WTC11 (cell line): ENCODE measurements at regions not wholly inside any gene's neighbourhood (a gene's known extent, or its start where the extent isn't known, plus 50 kb on each side); places are given as distances from the start of the nearest gene placed in this dataset.

Source experiments
- ATAC-seq: fragments of 200-7000 bp; cut with Tn5 transposase; 2 replicates; pipeline ENCODE4 v1.10.0; 2021; ENCODE audit warnings: mild to moderate bottlenecking, moderate library complexity
- CTCF ChIA-PET: fragments of 300-600 bp; sonication (Branson Sonifier 250); formaldehyde crosslinking; loops from one replicate; lab custom pipeline; 2021; ENCODE audit warnings: antibody characterized with exemption; lab: Charles Lee
- POLR2A ChIA-PET: fragments of 350-600 bp; sonication (Branson Sonifier 250); formaldehyde crosslinking; loops from one replicate; lab custom pipeline; 2021; ENCODE audit warnings: antibody characterized with exemption; lab: Charles Lee
- DNase-seq: peaks from one replicate; pipeline ENCODE4 v3.0.0; 2021; ENCODE audit warnings: low spot score
- H3K27ac Mint-ChIP-seq: 2 replicates; pipeline ENCODE4 v1.8.0; 2021; ENCODE audit warnings: mixed read lengths
- H3K27me3 Mint-ChIP-seq: 2 replicates; pipeline ENCODE4 v1.8.0; 2021; ENCODE audit warnings: low read depth, mild to moderate bottlenecking, moderate library complexity, mixed read lengths
- H3K36me3 Mint-ChIP-seq: 2 replicates; pipeline ENCODE4 v1.8.0; 2021; ENCODE audit warnings: mixed read lengths
- H3K4me1 Mint-ChIP-seq: 2 replicates; pipeline ENCODE4 v1.8.0; 2022; ENCODE audit warnings: mixed read lengths
- H3K4me3 Mint-ChIP-seq: 2 replicates; pipeline ENCODE4 v1.8.0; 2021; ENCODE audit warnings: mild to moderate bottlenecking, moderate library complexity, mixed read lengths
- H3K9me3 Mint-ChIP-seq: 2 replicates; pipeline ENCODE4 v1.8.0; 2021; ENCODE audit warnings: mixed read lengths
- ATF1 ChIP-seq: sonication (generic); formaldehyde crosslinking; IDR thresholded peaks from 2 replicates; pipeline ENCODE4 v1.8.1; 2023; ENCODE audit warnings: mild to moderate bottlenecking, moderate library complexity, missing genetic modification reagents
- CREM ChIP-seq: sonication (generic); formaldehyde crosslinking; IDR thresholded peaks from 2 replicates; pipeline ENCODE4 v1.8.1; 2022; ENCODE audit warnings: mild to moderate bottlenecking, missing genetic modification reagents, moderate library complexity
- ELF4 ChIP-seq: sonication (generic); formaldehyde crosslinking; IDR thresholded peaks from 2 replicates; pipeline ENCODE4 v1.8.1; 2022; ENCODE audit warnings: low read depth, mild to moderate bottlenecking, moderate library complexity, missing genetic modification reagents
- FOXK1 ChIP-seq: sonication (generic); formaldehyde crosslinking; IDR thresholded peaks from 2 replicates; pipeline ENCODE4 v1.8.0; 2022; ENCODE audit warnings: mild to moderate bottlenecking, moderate library complexity, missing genetic modification reagents
- GABPB1 ChIP-seq: sonication (generic); formaldehyde crosslinking; IDR thresholded peaks from 2 replicates; pipeline ENCODE4 v1.8.1; 2023; ENCODE audit warnings: mild to moderate bottlenecking, missing genetic modification reagents
- HMGA2 ChIP-seq: fragments of 250-450 bp; sonication (Bioruptor Pico); IDR thresholded peaks from 2 replicates; pipeline ENCODE4 v1.4.0; 2021; ENCODE audit warnings: mild to moderate bottlenecking, moderate library complexity
- JAZF1 ChIP-seq: fragments of 250-450 bp; sonication (Bioruptor Pico); IDR thresholded peaks from 2 replicates; pipeline ENCODE4 v1.9.0; 2021; ENCODE audit warnings: moderate library complexity, mild to moderate bottlenecking, inconsistent platforms
- PRRX2 ChIP-seq: fragments of 250-450 bp; sonication (Bioruptor Pico); IDR thresholded peaks from 2 replicates; pipeline ENCODE4 v1.8.0; 2021; ENCODE audit warnings: mild to moderate bottlenecking
- RELA ChIP-seq: sonication (generic); formaldehyde crosslinking; IDR thresholded peaks from 2 replicates; pipeline ENCODE4 v1.8.1; 2022; ENCODE audit warnings: missing genetic modification reagents, mild to moderate bottlenecking, borderline replicate concordance
- SMAD4 ChIP-seq: sonication (generic); formaldehyde crosslinking; IDR thresholded peaks from 2 replicates; pipeline ENCODE4 v1.8.0; 2022; ENCODE audit warnings: mild to moderate bottlenecking, missing genetic modification reagents
- SP1 ChIP-seq: sonication (generic); formaldehyde crosslinking; conservative IDR thresholded peaks from 2 replicates; pipeline ENCODE4 v1.8.1; 2022; ENCODE audit warnings: missing genetic modification reagents
- TEAD4 ChIP-seq: sonication (generic); formaldehyde crosslinking; IDR thresholded peaks from 2 replicates; pipeline ENCODE4 v1.8.0; 2022; ENCODE audit warnings: mild to moderate bottlenecking, missing genetic modification reagents
- ZNF232 ChIP-seq: sonication (generic); formaldehyde crosslinking; IDR thresholded peaks from 2 replicates; pipeline ENCODE4 v1.8.0; 2022; ENCODE audit warnings: mild to moderate bottlenecking, missing genetic modification reagents
- ZNF671 ChIP-seq: fragments of 250-450 bp; sonication (Bioruptor Pico); IDR thresholded peaks from 2 replicates; pipeline ENCODE4 v1.8.0; 2021; ENCODE audit warnings: mild to moderate bottlenecking
- TF ChIP-seq, protein P1 (sequence below): sonication (generic); formaldehyde crosslinking; conservative IDR thresholded peaks from 2 replicates; pipeline ENCODE4 v1.8.1; 2022; ENCODE audit warnings: mild to moderate bottlenecking, missing genetic modification reagents
- TF ChIP-seq, protein P2 (sequence below): sonication (generic); formaldehyde crosslinking; IDR thresholded peaks from 2 replicates; pipeline ENCODE4 v1.8.1; 2023; ENCODE audit warnings: mild to moderate bottlenecking, missing genetic modification reagents, borderline replicate concordance
- TF ChIP-seq, protein P3 (sequence below): fragments of 250-450 bp; sonication (Bioruptor Pico); IDR thresholded peaks from 2 replicates; pipeline ENCODE4 v1.9.0; 2021; ENCODE audit warnings: mild to moderate bottlenecking
- TF ChIP-seq, protein P4 (sequence below): sonication (generic); formaldehyde crosslinking; IDR thresholded peaks from 2 replicates; pipeline ENCODE4 v1.8.0; 2022; ENCODE audit warnings: mild to moderate bottlenecking, missing genetic modification reagents
- TF ChIP-seq, protein P5 (sequence below): sonication (generic); formaldehyde crosslinking; IDR thresholded peaks from 2 replicates; pipeline ENCODE4 v1.8.0; 2023; ENCODE audit warnings: mild to moderate bottlenecking, missing genetic modification reagents
- TF ChIP-seq, protein P6 (sequence below): fragments of 250-450 bp; sonication (Bioruptor Pico); IDR thresholded peaks from 2 replicates; pipeline ENCODE4 v1.9.0; 2021; ENCODE audit warnings: mild to moderate bottlenecking
- TF ChIP-seq, protein P7 (sequence below): sonication (generic); formaldehyde crosslinking; IDR thresholded peaks from 2 replicates; pipeline ENCODE4 v1.8.1; 2022; ENCODE audit warnings: low read depth, missing genetic modification reagents, borderline replicate concordance

DNA sequence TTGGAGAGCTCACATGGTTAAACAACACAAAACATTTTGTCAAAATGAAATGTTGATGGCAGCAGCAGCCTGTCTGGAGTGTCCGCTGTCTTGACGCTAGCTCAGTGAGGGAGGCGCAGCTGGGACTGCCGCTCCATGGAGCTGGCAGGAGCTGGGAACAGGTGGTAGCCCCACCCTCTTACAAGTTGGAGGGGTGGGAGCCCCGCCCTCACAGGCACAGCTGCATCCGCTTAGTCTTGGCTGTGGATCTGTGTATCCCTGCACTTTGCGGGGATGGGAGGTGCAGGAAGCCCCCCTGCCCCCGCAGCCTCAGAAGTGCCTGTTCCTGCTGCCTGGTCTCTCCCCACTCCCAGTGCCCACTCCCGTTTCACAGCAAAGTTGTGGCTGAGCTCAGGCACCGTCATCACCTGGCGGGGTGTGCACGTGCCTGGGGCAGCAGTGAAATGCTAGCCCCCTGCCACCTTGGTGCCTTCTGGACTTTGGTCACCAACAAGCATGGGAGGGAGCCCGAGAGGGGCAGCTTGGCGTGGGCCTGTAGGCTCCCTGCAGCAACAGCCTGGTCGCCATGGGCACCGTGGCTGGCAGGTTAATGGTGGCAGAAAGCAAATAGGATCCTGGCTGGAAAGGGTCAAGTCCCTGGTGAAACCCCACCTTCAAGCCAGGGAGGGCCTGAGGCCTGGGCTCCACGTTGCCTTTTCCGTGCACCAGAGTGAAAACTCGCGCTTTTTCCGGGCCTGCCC is 53.8 kb upstream of the CADM2 start:
- H3K4me1 Mint-ChIP-seq: no peaks in the 10 kb centered on the region
- POLR2A ChIA-PET: no interaction called here
- TF ChIP-seq, protein P1, sequence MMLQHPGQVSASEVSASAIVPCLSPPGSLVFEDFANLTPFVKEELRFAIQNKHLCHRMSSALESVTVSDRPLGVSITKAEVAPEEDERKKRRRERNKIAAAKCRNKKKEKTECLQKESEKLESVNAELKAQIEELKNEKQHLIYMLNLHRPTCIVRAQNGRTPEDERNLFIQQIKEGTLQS (CRISPR knock-in tag): no peak
- TF ChIP-seq PRRX2 (no peak), CREM (no peak), ZNF232 (CRISPR knock-in tag) (no peak), SMAD4 (CRISPR knock-in tag) (no peak), FOXK1 (no peak)
- TF ChIP-seq, protein P2, sequence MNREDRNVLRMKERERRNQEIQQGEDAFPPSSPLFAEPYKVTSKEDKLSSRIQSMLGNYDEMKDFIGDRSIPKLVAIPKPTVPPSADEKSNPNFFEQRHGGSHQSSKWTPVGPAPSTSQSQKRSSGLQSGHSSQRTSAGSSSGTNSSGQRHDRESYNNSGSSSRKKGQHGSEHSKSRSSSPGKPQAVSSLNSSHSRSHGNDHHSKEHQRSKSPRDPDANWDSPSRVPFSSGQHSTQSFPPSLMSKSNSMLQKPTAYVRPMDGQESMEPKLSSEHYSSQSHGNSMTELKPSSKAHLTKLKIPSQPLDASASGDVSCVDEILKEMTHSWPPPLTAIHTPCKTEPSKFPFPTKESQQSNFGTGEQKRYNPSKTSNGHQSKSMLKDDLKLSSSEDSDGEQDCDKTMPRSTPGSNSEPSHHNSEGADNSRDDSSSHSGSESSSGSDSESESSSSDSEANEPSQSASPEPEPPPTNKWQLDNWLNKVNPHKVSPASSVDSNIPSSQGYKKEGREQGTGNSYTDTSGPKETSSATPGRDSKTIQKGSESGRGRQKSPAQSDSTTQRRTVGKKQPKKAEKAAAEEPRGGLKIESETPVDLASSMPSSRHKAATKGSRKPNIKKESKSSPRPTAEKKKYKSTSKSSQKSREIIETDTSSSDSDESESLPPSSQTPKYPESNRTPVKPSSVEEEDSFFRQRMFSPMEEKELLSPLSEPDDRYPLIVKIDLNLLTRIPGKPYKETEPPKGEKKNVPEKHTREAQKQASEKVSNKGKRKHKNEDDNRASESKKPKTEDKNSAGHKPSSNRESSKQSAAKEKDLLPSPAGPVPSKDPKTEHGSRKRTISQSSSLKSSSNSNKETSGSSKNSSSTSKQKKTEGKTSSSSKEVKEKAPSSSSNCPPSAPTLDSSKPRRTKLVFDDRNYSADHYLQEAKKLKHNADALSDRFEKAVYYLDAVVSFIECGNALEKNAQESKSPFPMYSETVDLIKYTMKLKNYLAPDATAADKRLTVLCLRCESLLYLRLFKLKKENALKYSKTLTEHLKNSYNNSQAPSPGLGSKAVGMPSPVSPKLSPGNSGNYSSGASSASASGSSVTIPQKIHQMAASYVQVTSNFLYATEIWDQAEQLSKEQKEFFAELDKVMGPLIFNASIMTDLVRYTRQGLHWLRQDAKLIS (CRISPR knock-in tag): no peak
- TF ChIP-seq, protein P3, sequence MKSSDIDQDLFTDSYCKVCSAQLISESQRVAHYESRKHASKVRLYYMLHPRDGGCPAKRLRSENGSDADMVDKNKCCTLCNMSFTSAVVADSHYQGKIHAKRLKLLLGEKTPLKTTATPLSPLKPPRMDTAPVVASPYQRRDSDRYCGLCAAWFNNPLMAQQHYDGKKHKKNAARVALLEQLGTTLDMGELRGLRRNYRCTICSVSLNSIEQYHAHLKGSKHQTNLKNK: no peak
- TF ChIP-seq, all 79 proteins: peak for 0
- CTCF ChIA-PET: no interaction called here
- Mint-ChIP-seq H3K27ac (no peak overlapping the region), H3K27me3 (no peaks in the 10 kb centered on the region; the same call in 1 of the 2 replicates), H3K4me3 (no peak overlapping the region), H3K36me3 (peaks cover 17% of the 10 kb centered on the region), H3K9me3 (peaks cover 23% of the 10 kb centered on the region)
- peak; percentile 56 for DNase-seq
- ATAC-seq: peak; percentile 98

DNA sequence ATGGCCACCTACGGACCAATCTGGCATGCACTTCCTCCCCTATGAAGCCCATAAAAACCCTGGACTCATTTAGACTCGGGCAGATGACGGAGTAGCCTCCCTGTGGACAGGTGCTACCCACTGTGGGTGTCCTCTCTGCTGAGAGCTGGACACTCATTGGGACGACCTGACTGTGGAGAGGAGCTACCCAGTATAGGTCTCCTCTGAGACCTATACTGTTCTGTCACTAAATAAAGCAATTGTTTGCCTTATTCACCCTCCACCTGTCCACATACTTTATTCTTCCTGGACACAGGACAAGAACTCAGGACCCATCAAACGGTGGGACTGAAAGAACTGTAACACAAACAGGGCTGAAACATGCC is 53.3 kb upstream of the CADM2 start:
- ChIA-PET POLR2A (no interaction called here), CTCF (no interaction called here)
- Mint-ChIP-seq H3K4me3 (no peak overlapping the region), H3K27ac (no peak overlapping the region), H3K36me3 (peaks cover 12% of the 10 kb centered on the region), H3K9me3 (peaks cover 20% of the 10 kb centered on the region), H3K27me3 (no peaks in the 10 kb centered on the region; the same call in 1 of the 2 replicates), H3K4me1 (no peaks in the 10 kb centered on the region)
- TF ChIP-seq, protein P4, sequence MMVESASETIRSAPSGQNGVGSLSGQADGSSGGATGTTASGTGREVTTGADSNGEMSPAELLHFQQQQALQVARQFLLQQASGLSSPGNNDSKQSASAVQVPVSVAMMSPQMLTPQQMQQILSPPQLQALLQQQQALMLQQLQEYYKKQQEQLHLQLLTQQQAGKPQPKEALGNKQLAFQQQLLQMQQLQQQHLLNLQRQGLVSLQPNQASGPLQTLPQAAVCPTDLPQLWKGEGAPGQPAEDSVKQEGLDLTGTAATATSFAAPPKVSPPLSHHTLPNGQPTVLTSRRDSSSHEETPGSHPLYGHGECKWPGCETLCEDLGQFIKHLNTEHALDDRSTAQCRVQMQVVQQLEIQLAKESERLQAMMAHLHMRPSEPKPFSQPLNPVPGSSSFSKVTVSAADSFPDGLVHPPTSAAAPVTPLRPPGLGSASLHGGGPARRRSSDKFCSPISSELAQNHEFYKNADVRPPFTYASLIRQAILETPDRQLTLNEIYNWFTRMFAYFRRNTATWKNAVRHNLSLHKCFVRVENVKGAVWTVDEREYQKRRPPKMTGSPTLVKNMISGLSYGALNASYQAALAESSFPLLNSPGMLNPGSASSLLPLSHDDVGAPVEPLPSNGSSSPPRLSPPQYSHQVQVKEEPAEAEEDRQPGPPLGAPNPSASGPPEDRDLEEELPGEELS (CRISPR knock-in tag): no peak
- TF ChIP-seq GABPB1 (no peak), RELA (no peak), TEAD4 (CRISPR knock-in tag) (no peak), ELF4 (CRISPR knock-in tag) (no peak), HMGA2 (CRISPR knock-in tag) (no peak), ZNF671 (CRISPR knock-in tag) (no peak), ATF1 (CRISPR knock-in tag) (no peak), JAZF1 (CRISPR knock-in tag) (no peak), SP1 (CRISPR knock-in tag) (no peak)
- TF ChIP-seq, protein P5, sequence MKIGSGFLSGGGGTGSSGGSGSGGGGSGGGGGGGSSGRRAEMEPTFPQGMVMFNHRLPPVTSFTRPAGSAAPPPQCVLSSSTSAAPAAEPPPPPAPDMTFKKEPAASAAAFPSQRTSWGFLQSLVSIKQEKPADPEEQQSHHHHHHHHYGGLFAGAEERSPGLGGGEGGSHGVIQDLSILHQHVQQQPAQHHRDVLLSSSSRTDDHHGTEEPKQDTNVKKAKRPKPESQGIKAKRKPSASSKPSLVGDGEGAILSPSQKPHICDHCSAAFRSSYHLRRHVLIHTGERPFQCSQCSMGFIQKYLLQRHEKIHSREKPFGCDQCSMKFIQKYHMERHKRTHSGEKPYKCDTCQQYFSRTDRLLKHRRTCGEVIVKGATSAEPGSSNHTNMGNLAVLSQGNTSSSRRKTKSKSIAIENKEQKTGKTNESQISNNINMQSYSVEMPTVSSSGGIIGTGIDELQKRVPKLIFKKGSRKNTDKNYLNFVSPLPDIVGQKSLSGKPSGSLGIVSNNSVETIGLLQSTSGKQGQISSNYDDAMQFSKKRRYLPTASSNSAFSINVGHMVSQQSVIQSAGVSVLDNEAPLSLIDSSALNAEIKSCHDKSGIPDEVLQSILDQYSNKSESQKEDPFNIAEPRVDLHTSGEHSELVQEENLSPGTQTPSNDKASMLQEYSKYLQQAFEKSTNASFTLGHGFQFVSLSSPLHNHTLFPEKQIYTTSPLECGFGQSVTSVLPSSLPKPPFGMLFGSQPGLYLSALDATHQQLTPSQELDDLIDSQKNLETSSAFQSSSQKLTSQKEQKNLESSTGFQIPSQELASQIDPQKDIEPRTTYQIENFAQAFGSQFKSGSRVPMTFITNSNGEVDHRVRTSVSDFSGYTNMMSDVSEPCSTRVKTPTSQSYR (CRISPR knock-in tag): no peak
- TF ChIP-seq, protein P1 (CRISPR knock-in tag): no peak
- TF ChIP-seq, protein P6, sequence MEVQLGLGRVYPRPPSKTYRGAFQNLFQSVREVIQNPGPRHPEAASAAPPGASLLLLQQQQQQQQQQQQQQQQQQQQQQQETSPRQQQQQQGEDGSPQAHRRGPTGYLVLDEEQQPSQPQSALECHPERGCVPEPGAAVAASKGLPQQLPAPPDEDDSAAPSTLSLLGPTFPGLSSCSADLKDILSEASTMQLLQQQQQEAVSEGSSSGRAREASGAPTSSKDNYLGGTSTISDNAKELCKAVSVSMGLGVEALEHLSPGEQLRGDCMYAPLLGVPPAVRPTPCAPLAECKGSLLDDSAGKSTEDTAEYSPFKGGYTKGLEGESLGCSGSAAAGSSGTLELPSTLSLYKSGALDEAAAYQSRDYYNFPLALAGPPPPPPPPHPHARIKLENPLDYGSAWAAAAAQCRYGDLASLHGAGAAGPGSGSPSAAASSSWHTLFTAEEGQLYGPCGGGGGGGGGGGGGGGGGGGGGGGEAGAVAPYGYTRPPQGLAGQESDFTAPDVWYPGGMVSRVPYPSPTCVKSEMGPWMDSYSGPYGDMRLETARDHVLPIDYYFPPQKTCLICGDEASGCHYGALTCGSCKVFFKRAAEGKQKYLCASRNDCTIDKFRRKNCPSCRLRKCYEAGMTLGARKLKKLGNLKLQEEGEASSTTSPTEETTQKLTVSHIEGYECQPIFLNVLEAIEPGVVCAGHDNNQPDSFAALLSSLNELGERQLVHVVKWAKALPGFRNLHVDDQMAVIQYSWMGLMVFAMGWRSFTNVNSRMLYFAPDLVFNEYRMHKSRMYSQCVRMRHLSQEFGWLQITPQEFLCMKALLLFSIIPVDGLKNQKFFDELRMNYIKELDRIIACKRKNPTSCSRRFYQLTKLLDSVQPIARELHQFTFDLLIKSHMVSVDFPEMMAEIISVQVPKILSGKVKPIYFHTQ (CRISPR knock-in tag): no peak
- TF ChIP-seq, protein P7, sequence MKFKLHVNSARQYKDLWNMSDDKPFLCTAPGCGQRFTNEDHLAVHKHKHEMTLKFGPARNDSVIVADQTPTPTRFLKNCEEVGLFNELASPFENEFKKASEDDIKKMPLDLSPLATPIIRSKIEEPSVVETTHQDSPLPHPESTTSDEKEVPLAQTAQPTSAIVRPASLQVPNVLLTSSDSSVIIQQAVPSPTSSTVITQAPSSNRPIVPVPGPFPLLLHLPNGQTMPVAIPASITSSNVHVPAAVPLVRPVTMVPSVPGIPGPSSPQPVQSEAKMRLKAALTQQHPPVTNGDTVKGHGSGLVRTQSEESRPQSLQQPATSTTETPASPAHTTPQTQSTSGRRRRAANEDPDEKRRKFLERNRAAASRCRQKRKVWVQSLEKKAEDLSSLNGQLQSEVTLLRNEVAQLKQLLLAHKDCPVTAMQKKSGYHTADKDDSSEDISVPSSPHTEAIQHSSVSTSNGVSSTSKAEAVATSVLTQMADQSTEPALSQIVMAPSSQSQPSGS: no peak
- ATAC-seq (no peak), DNase-seq (no peak)
